A549 (cell line): ENCODE measurements at regions not wholly inside any gene's neighbourhood (a gene's known extent, or its start where the extent isn't known, plus 50 kb on each side); places are given as distances from the start of the nearest gene placed in this dataset.

Source experiments
- CEBPB ChIP-seq, 2 experiments: fragments of >200 bp in 1 of 2; sonication (Bioruptor Twin) in 1 of 2; formaldehyde crosslinking in 1 of 2; IDR thresholded peaks; 2 replicates each; pipeline ENCODE4 v1.6.1; 2012 to 2016
- EP300 ChIP-seq, 2 experiments: fragments of >200 bp; sonication (Bioruptor Twin); formaldehyde crosslinking; IDR thresholded peaks; 2 replicates in 1 of 2; 3 replicates in 1 of 2; pipeline ENCODE4 v1.6.1; 2016 to 2017
- FOSB ChIP-seq: fragments of 250-450 bp; sonication (Bioruptor Pico); IDR thresholded peaks from 2 replicates; pipeline ENCODE4 v1.5.0; 2020; ENCODE audit warnings: mild to moderate bottlenecking, moderate library complexity
- HOXA7 ChIP-seq: fragments of 250-450 bp; sonication (Bioruptor Pico); IDR thresholded peaks from 2 replicates; pipeline ENCODE4 v1.5.0; 2020; ENCODE audit warnings: mild to moderate bottlenecking, moderate library complexity
- JUN ChIP-seq, 2 experiments: fragments of >200 bp; sonication (Bioruptor Twin); formaldehyde crosslinking; IDR thresholded peaks; 2 replicates in 1 of 2; 3 replicates in 1 of 2; pipeline ENCODE4 v1.6.1; 2016 to 2017
- POLR2A ChIP-seq: IDR thresholded peaks from 2 replicates; pipeline ENCODE4 v1.6.1; 2012; ENCODE audit warnings: mild to moderate bottlenecking, low read length
- RFX5 ChIP-seq: fragments of 450-650 bp; IDR thresholded peaks from 2 replicates; pipeline ENCODE4 v1.7.1; 2014; ENCODE audit warnings: antibody characterized with exemption, mild to moderate bottlenecking, moderate library complexity
- SMC3 ChIP-seq: fragments of >200 bp; sonication (Bioruptor Twin); formaldehyde crosslinking; IDR thresholded peaks from 3 replicates; pipeline ENCODE4 v1.6.1; 2018; ENCODE audit warnings: inconsistent platforms
- TF ChIP-seq, protein P1 (sequence below): fragments of >200 bp; sonication (Bioruptor Twin); formaldehyde crosslinking; IDR thresholded peaks from 3 replicates; pipeline ENCODE4 v1.5.1; 2016
- TF ChIP-seq, protein P2 (sequence below): IDR thresholded peaks from 2 replicates; pipeline ENCODE4 v1.6.1; 2012
- TF ChIP-seq, protein P3 (sequence below): IDR thresholded peaks from 2 replicates; pipeline ENCODE4 v1.6.1; 2012
- TF ChIP-seq, protein P4 (sequence below): fragments of 450-650 bp; IDR thresholded peaks from 2 replicates; pipeline ENCODE4 v1.6.1; 2014; ENCODE audit warnings: antibody characterized with exemption

GRCh38 chr9:80401243-80401642 lies 829.5 kb downstream of the TLE4 start:
- TF ChIP-seq, protein P1, sequence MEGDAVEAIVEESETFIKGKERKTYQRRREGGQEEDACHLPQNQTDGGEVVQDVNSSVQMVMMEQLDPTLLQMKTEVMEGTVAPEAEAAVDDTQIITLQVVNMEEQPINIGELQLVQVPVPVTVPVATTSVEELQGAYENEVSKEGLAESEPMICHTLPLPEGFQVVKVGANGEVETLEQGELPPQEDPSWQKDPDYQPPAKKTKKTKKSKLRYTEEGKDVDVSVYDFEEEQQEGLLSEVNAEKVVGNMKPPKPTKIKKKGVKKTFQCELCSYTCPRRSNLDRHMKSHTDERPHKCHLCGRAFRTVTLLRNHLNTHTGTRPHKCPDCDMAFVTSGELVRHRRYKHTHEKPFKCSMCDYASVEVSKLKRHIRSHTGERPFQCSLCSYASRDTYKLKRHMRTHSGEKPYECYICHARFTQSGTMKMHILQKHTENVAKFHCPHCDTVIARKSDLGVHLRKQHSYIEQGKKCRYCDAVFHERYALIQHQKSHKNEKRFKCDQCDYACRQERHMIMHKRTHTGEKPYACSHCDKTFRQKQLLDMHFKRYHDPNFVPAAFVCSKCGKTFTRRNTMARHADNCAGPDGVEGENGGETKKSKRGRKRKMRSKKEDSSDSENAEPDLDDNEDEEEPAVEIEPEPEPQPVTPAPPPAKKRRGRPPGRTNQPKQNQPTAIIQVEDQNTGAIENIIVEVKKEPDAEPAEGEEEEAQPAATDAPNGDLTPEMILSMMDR, result no peak
- TF ChIP-seq CEBPB (IDR thresholded peaks at IDR 0.05), result no peak
- no peak for TF ChIP-seq POLR2A
- no peak for TF ChIP-seq EP300 (IDR thresholded peaks at IDR 0.05)
- TF ChIP-seq JUN (IDR thresholded peaks at IDR 0.05), result no peak
- TF ChIP-seq FOSB (CRISPR knock-in tag), result no peak
- no peak for TF ChIP-seq RFX5
- TF ChIP-seq, protein P2, sequence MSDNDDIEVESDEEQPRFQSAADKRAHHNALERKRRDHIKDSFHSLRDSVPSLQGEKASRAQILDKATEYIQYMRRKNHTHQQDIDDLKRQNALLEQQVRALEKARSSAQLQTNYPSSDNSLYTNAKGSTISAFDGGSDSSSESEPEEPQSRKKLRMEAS, result no peak
- no peak for TF ChIP-seq HOXA7
- TF ChIP-seq, protein P3, sequence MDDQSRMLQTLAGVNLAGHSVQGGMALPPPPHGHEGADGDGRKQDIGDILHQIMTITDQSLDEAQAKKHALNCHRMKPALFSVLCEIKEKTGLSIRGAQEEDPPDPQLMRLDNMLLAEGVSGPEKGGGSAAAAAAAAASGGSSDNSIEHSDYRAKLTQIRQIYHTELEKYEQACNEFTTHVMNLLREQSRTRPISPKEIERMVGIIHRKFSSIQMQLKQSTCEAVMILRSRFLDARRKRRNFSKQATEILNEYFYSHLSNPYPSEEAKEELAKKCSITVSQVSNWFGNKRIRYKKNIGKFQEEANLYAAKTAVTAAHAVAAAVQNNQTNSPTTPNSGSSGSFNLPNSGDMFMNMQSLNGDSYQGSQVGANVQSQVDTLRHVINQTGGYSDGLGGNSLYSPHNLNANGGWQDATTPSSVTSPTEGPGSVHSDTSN, result no peak
- no peak for TF ChIP-seq SMC3
- TF ChIP-seq, protein P4, sequence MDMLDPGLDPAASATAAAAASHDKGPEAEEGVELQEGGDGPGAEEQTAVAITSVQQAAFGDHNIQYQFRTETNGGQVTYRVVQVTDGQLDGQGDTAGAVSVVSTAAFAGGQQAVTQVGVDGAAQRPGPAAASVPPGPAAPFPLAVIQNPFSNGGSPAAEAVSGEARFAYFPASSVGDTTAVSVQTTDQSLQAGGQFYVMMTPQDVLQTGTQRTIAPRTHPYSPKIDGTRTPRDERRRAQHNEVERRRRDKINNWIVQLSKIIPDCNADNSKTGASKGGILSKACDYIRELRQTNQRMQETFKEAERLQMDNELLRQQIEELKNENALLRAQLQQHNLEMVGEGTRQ, result no peak
